H9 (cell line): ENCODE measurements at regions not wholly inside any gene's neighbourhood (a gene's known extent, or its start where the extent isn't known, plus 50 kb on each side); places are given as distances from the start of the nearest gene placed in this dataset.

Source experiments
- DNase-seq: peaks from one replicate; pipeline ENCODE4 v3.0.0-alpha.2; 2017
- H2AFZ ChIP-seq: one replicate; pipeline ENCODE4 v1.6.1; 2013; ENCODE audit warnings: mild to moderate bottlenecking, low read length, control low read depth, moderate library complexity
- H2AK5ac ChIP-seq: 2 replicates; pipeline ENCODE4 v1.6.1; 2013; ENCODE audit warnings: low read length, control low read depth, mixed read lengths; ENCODE audit not compliant: insufficient read length
- H2BK120ac ChIP-seq: one replicate; pipeline ENCODE4 v1.6.1; 2013; ENCODE audit warnings: low read depth, mild to moderate bottlenecking, low read length, control low read depth, inconsistent platforms; ENCODE audit not compliant: poor library complexity, severe bottlenecking
- H2BK12ac ChIP-seq: 2 replicates; pipeline ENCODE4 v1.6.1; 2013; ENCODE audit warnings: low read length, control low read depth, mixed read lengths, low read depth; ENCODE audit not compliant: insufficient read length
- H2BK15ac ChIP-seq: 2 replicates; pipeline ENCODE4 v1.6.1; 2013; ENCODE audit warnings: low read depth, low read length, control low read depth
- H2BK20ac ChIP-seq: one replicate; pipeline ENCODE4 v1.6.1; 2013; ENCODE audit warnings: low read depth, mild to moderate bottlenecking, low read length, control low read depth, inconsistent platforms; ENCODE audit not compliant: poor library complexity, severe bottlenecking
- H2BK5ac ChIP-seq: 2 replicates; pipeline ENCODE4 v1.6.1; 2013; ENCODE audit warnings: low read length, control low read depth, mixed read lengths; ENCODE audit not compliant: insufficient read length
- H3K14ac ChIP-seq: 2 replicates; pipeline ENCODE4 v1.6.1; 2013; ENCODE audit warnings: low read length, control low read depth; ENCODE audit not compliant: insufficient read depth
- H3K18ac ChIP-seq: 2 replicates; pipeline ENCODE4 v1.6.1; 2013; ENCODE audit warnings: low read depth, mild to moderate bottlenecking, mixed read lengths, low read length, control low read depth; ENCODE audit not compliant: insufficient read length
- H3K23ac ChIP-seq: 2 replicates; pipeline ENCODE4 v1.6.1; 2013; ENCODE audit warnings: low read length, control low read depth, mixed read lengths, low read depth; ENCODE audit not compliant: insufficient read length
- H3K23me2 ChIP-seq: 2 replicates; pipeline ENCODE4 v1.6.1; 2013; ENCODE audit warnings: low read depth, mild to moderate bottlenecking, mixed read lengths, low read length, control low read depth; ENCODE audit not compliant: insufficient read length, poor library complexity, severe bottlenecking
- H3K27ac ChIP-seq: 2 replicates; pipeline ENCODE4 v1.5.1; 2013; ENCODE audit warnings: low read length, control low read depth, mixed read lengths, low read depth; ENCODE audit not compliant: insufficient read length
- H3K27me3 ChIP-seq: 2 replicates; pipeline ENCODE4 v1.6.1; 2013; ENCODE audit warnings: low read length, control low read depth, inconsistent platforms; ENCODE audit not compliant: insufficient read depth
- H3K4ac ChIP-seq: 2 replicates; pipeline ENCODE4 v1.6.1; 2013; ENCODE audit warnings: low read depth, mild to moderate bottlenecking, control low read depth, inconsistent platforms, low read length, moderate library complexity
- H3K4me1 ChIP-seq: 2 replicates; pipeline ENCODE4 v1.6.1; 2013; ENCODE audit warnings: low read length, control low read depth, inconsistent platforms; ENCODE audit not compliant: insufficient read depth
- H3K4me2 ChIP-seq: 2 replicates; pipeline ENCODE4 v1.6.1; 2013; ENCODE audit warnings: low read length, control low read depth, mixed read lengths; ENCODE audit not compliant: insufficient read length, insufficient read depth
- H3K56ac ChIP-seq: 2 replicates; pipeline ENCODE4 v1.6.1; 2013; ENCODE audit warnings: low read depth, mild to moderate bottlenecking, mixed read lengths, low read length, control low read depth; ENCODE audit not compliant: insufficient read length
- H3K79me1 ChIP-seq: 2 replicates; pipeline ENCODE4 v1.6.1; 2013; ENCODE audit warnings: low read depth, mild to moderate bottlenecking, moderate library complexity, low read length, control low read depth, inconsistent platforms; ENCODE audit not compliant: insufficient read depth, poor library complexity, severe bottlenecking
- H3K79me2 ChIP-seq: 2 replicates; pipeline ENCODE4 v1.6.1; 2013; ENCODE audit warnings: low read length, control low read depth, inconsistent platforms; ENCODE audit not compliant: insufficient read depth
- H3K9ac ChIP-seq: 2 replicates; pipeline ENCODE4 v1.6.1; 2013; ENCODE audit warnings: low read length, control low read depth, mixed read lengths; ENCODE audit not compliant: insufficient read length; ENCODE audit errors: extremely low read depth
- H3K9me3 ChIP-seq: one replicate; pipeline ENCODE4 v1.6.1; 2013; ENCODE audit warnings: low read depth, low read length, inconsistent platforms; ENCODE audit not compliant: control insufficient read depth
- H3T11ph ChIP-seq: one replicate; pipeline ENCODE4 v1.6.1; 2013; ENCODE audit warnings: mild to moderate bottlenecking, low read length, control low read depth, inconsistent platforms
- H4K20me1 ChIP-seq: one replicate; pipeline ENCODE4 v1.6.1; 2013; ENCODE audit not compliant: control insufficient read depth, insufficient read length, insufficient read depth
- H4K5ac ChIP-seq: 2 replicates; pipeline ENCODE4 v1.6.1; 2013; ENCODE audit warnings: low read depth, mild to moderate bottlenecking, mixed read lengths, low read length, control low read depth; ENCODE audit not compliant: insufficient read length
- H4K8ac ChIP-seq: replicated peaks from 2 replicates; pipeline ENCODE4 v1.6.1; 2013; ENCODE audit warnings: low read length, control low read depth, mixed read lengths, low read depth; ENCODE audit not compliant: insufficient read length
- H4K91ac ChIP-seq: 2 replicates; pipeline ENCODE4 v1.6.1; 2013; ENCODE audit warnings: low read depth, mild to moderate bottlenecking, moderate library complexity, mixed read lengths, low read length, control low read depth; ENCODE audit not compliant: insufficient read length
- H3K27ac Mint-ChIP-seq, 3 experiments: 2 replicates in 2 of 3; 3 replicates in 1 of 3; pipeline ENCODE4 v1.8.0; 2020 to 2021; ENCODE audit warnings: mixed read lengths in 3 of 3, mild to moderate bottlenecking in 1 of 3, moderate library complexity in 1 of 3
- H3K27me3 Mint-ChIP-seq: 2 replicates; pipeline ENCODE4 v1.8.0; 2021; ENCODE audit warnings: low read depth, mild to moderate bottlenecking, moderate library complexity, mixed read lengths
- H3K36me3 Mint-ChIP-seq, 3 experiments: 2 replicates in 2 of 3; 3 replicates in 1 of 3; pipeline ENCODE4 v1.8.0; 2020 to 2021; ENCODE audit warnings: low read depth in 3 of 3, mixed read lengths in 3 of 3; ENCODE audit not compliant: insufficient read depth in 1 of 3
- H3K4me1 Mint-ChIP-seq, 2 experiments: 2 replicates each; pipeline ENCODE4 v1.8.0; 2020; ENCODE audit warnings: mixed read lengths in 2 of 2
- H3K4me3 Mint-ChIP-seq, 2 experiments: 2 replicates in 1 of 2; 3 replicates in 1 of 2; pipeline ENCODE4 v1.8.0; 2020 to 2021; ENCODE audit warnings: mild to moderate bottlenecking in 2 of 2, mixed read lengths in 2 of 2, moderate library complexity in 1 of 2
- H3K9me3 Mint-ChIP-seq, 2 experiments: 2 replicates in 1 of 2; 3 replicates in 1 of 2; pipeline ENCODE4 v1.8.0; 2020; ENCODE audit warnings: mild to moderate bottlenecking in 2 of 2, mixed read lengths in 2 of 2, moderate library complexity in 1 of 2
- CTCF ChIP-seq: fragments of 200-600 bp; sonication (generic); conservative IDR thresholded peaks from 3 replicates; pipeline ENCODE4 v1.8.0; 2021; ENCODE audit warnings: antibody characterized with exemption, mild to moderate bottlenecking
- WGBS: extraction: QIAGEN DNeasy Blood & Tissue Kit; methylation state at CpG from one replicate; pipeline ENCODE4 v1.1.7; 2013; ENCODE audit warnings: missing lambda C conversion rate, low lambda C conversion rate, mixed read lengths; ENCODE audit not compliant: insufficient read length; ENCODE audit errors: extremely low coverage; 5-methylcytosine and 5-hydroxymethylcytosine counted together

- H4K91ac ChIP-seq = no peak overlapping the region
- no peak overlapping the region for H3K4ac ChIP-seq
- H3K9ac ChIP-seq = no peak overlapping the region
- H3K27ac ChIP-seq = no peak overlapping the region
- no peak overlapping the region for H2BK20ac ChIP-seq
- peaks cover 3 to 4% of the 10 kb centered on the region in 2 experiments; a peak in 3 of 5 replicates for H3K9me3 Mint-ChIP-seq
- H3K14ac ChIP-seq = no peak overlapping the region
- no peak overlapping the region for H2BK12ac ChIP-seq
- H3K27me3 ChIP-seq = no peaks in the 10 kb centered on the region
- no peak for TF ChIP-seq CTCF
- H2BK5ac ChIP-seq = no peak overlapping the region
- H3K27me3 Mint-ChIP-seq = no peaks in the 10 kb centered on the region; the same call in 1 of the 2 replicates
- no peak overlapping the region for H3K4me2 ChIP-seq
- no peaks in the 10 kb centered on the region for H3K23me2 ChIP-seq
- H3K4me1 ChIP-seq = no peaks in the 10 kb centered on the region
- no peak overlapping the region for H3K18ac ChIP-seq
- H3K9me3 ChIP-seq = no peaks in the 10 kb centered on the region
- peaks cover 0 to 7% (median 0%) of the 10 kb centered on the region in 3 experiments; a peak in 3 of 7 replicates for H3K36me3 Mint-ChIP-seq
- H3T11ph ChIP-seq = no peak overlapping the region
- no peaks in the 10 kb centered on the region for H3K79me2 ChIP-seq
- H3K4me3 Mint-ChIP-seq = no peak overlapping the region
- no peak overlapping the region for H2AFZ ChIP-seq
- H3K79me1 ChIP-seq = no peaks in the 10 kb centered on the region
- no CpG with 5 or more reads among the region's 3 CpGs for WGBS
- DNase-seq = no peak
- H3K27ac Mint-ChIP-seq = no peak overlapping the region
- H3K56ac ChIP-seq = no peak overlapping the region
- H3K4me1 Mint-ChIP-seq = peaks cover 13 to 18% of the 10 kb centered on the region in 2 experiments
- no peak overlapping the region for H3K23ac ChIP-seq
- H4K5ac ChIP-seq = no peak overlapping the region
- H4K8ac ChIP-seq = no peak overlapping the region
- H2BK120ac ChIP-seq = no peak overlapping the region
- no peaks in the 10 kb centered on the region for H4K20me1 ChIP-seq
- no peak overlapping the region for H2BK15ac ChIP-seq
- H2AK5ac ChIP-seq = no peak overlapping the region
These were observed 124.2 kb upstream of the BMPER start for GRCh38 chr7:33781167-33781566.
